Caco-2 (cell line): ENCODE measurements at regions not wholly inside any gene's neighbourhood (a gene's known extent, or its start where the extent isn't known, plus 50 kb on each side); places are given as distances from the start of the nearest gene placed in this dataset.
"Not testable (repeated sequence)": the region's sequence is repeated elsewhere in the genome, so short reads cannot be mapped to it uniquely, and the experiment has no call there.

Source experiments
- BruUV-seq: library from RNA; stranded (reverse); fragments of 400-500 nt; replicated peaks from 2 replicates; lab custom pipeline; 2021; lab: Mats Ljungman, UMichigan
- CTCF ChIA-PET: fragments of 300-600 bp; sonication (Branson Sonifier 250); formaldehyde crosslinking; loops from one replicate; lab custom pipeline; 2022; ENCODE audit warnings: antibody characterized with exemption; lab: Charles Lee
- POLR2A ChIA-PET: fragments of 300-600 bp; sonication (Branson Sonifier 250); formaldehyde crosslinking; loops from one replicate; lab custom pipeline; 2022; ENCODE audit warnings: antibody characterized with exemption; lab: Charles Lee
- DNase-seq, 2 experiments: peaks; one replicate each; pipeline versions ENCODE4 v3.0.0 to v3.0.0-alpha.2; 2020 to 2022
- H3K27me3 ChIP-seq: replicated peaks from 2 replicates; pipeline ENCODE4 v1.6.0; 2011; ENCODE audit warnings: low read length; ENCODE audit not compliant: control insufficient read depth, insufficient read depth
- H3K36me3 ChIP-seq: 2 replicates; pipeline ENCODE4 v1.5.1; 2011; ENCODE audit warnings: low read length; ENCODE audit not compliant: control insufficient read depth, insufficient read depth
- H3K4me1 ChIP-seq: fragments of 250-450 bp; sonication (Bioruptor Pico); 2 replicates; pipeline ENCODE4 v1.5.1; 2020; ENCODE audit warnings: mild to moderate bottlenecking
- H3K4me3 ChIP-seq: 2 replicates; pipeline ENCODE4 v1.5.1; 2011; ENCODE audit warnings: low read depth, mild to moderate bottlenecking, control low read depth, low read length
- H3K9me3 ChIP-seq: fragments of 250-450 bp; sonication (Bioruptor Pico); 2 replicates; pipeline ENCODE4 v1.5.1; 2020; ENCODE audit warnings: mild to moderate bottlenecking, moderate library complexity
- H3K27ac Mint-ChIP-seq: one replicate; pipeline ENCODE4 v1.8.0; 2022; ENCODE audit warnings: mixed read lengths; ENCODE audit not compliant: unreplicated experiment
- H3K27me3 Mint-ChIP-seq: one replicate; pipeline ENCODE4 v1.8.0; 2022; ENCODE audit warnings: mixed read lengths; ENCODE audit not compliant: insufficient read depth, unreplicated experiment
- H3K36me3 Mint-ChIP-seq: one replicate; pipeline ENCODE4 v1.8.0; 2022; ENCODE audit warnings: mild to moderate bottlenecking, mixed read lengths; ENCODE audit not compliant: insufficient read depth, unreplicated experiment
- H3K4me1 Mint-ChIP-seq: one replicate; pipeline ENCODE4 v1.8.0; 2022; ENCODE audit warnings: low read depth, mixed read lengths; ENCODE audit not compliant: unreplicated experiment
- H3K4me3 Mint-ChIP-seq: one replicate; pipeline ENCODE4 v1.8.0; 2022; ENCODE audit warnings: mild to moderate bottlenecking, moderate library complexity, mixed read lengths; ENCODE audit not compliant: unreplicated experiment
- H3K9me3 Mint-ChIP-seq: one replicate; pipeline ENCODE4 v1.8.0; 2022; ENCODE audit warnings: mixed read lengths; ENCODE audit not compliant: unreplicated experiment
- CTCF ChIP-seq, 2 experiments: fragments of 200-600 bp in 1 of 2; IDR thresholded peaks; 1 replicate in 1 of 2; 2 replicates in 1 of 2; pipeline versions ENCODE4 v1.5.1 to v1.8.0; 2011 to 2022; ENCODE audit warnings: antibody characterized with exemption in 1 of 2, control low read depth in 1 of 2, inconsistent platforms in 1 of 2, low read depth in 1 of 2, low read length in 1 of 2, mild to moderate bottlenecking in 1 of 2, moderate library complexity in 1 of 2; ENCODE audit not compliant: insufficient read depth in 1 of 2, severe bottlenecking in 1 of 2, unreplicated experiment in 1 of 2
- intact Hi-C: fragments of 100-400 bp; cut with micrococcal nuclease; formaldehyde crosslinking; loops from one replicate; pipeline ENCODE4 v1.10.0; 2022; ENCODE audit not compliant: unreplicated experiment

- no peak for DNase-seq
- POLR2A ChIA-PET: no interaction called here
- no peaks in the 10 kb centered on the region for H3K4me1 ChIP-seq
- H3K4me3 ChIP-seq: no peak overlapping the region
- no peaks in the 10 kb centered on the region for H3K36me3 Mint-ChIP-seq
- CTCF ChIA-PET: interaction anchor here (0.6 kb wide), 1 partner anchor 1194 kb away, joined by 8 read pairs; no protein-coding TSS in a partner anchor
- no peaks in the 10 kb centered on the region for H3K27me3 Mint-ChIP-seq
- no peak for TF ChIP-seq CTCF (IDR thresholded peaks at IDR 0.05; ENCODE audit: insufficient read depth in 1 of 2, low read depth in 1 of 2, low read length in 1 of 2, severe bottlenecking in 1 of 2, unreplicated experiment in 1 of 2)
- H3K9me3 ChIP-seq: no peaks in the 10 kb centered on the region
- intact Hi-C loops: no loop called here
- H3K4me1 Mint-ChIP-seq: no peaks in the 10 kb centered on the region
- H3K27ac Mint-ChIP-seq: no peak overlapping the region
- no TSS peak for BruUV-seq
- H3K27me3 ChIP-seq: no peaks in the 10 kb centered on the region
- H3K9me3 Mint-ChIP-seq: peaks cover 9% of the 10 kb centered on the region
- H3K36me3 ChIP-seq: no peaks in the 10 kb centered on the region
- no peak overlapping the region for H3K4me3 Mint-ChIP-seq
Measured at GRCh38 chr5:166916021-166916420, 1375.4 kb upstream of the WWC1 start.

GRCh38 chr5:166926138-166926537, 1365.3 kb upstream of the WWC1 start:
- H3K4me1 Mint-ChIP-seq: no peaks in the 10 kb centered on the region
- Histone ChIP-seq H3K27me3 (no peaks in the 10 kb centered on the region), H3K4me1 (no peaks in the 10 kb centered on the region), H3K4me3 (no peak overlapping the region), H3K36me3 (no peaks in the 10 kb centered on the region), H3K9me3 (no peaks in the 10 kb centered on the region)
- no peak for DNase-seq
- no TSS peak for BruUV-seq
- no peak overlapping the region for H3K27ac Mint-ChIP-seq
- no peaks in the 10 kb centered on the region for H3K9me3 Mint-ChIP-seq
- H3K27me3 Mint-ChIP-seq: no peaks in the 10 kb centered on the region
- no peak for TF ChIP-seq CTCF (IDR thresholded peaks at IDR 0.05; ENCODE audit: insufficient read depth in 1 of 2, low read depth in 1 of 2, low read length in 1 of 2, severe bottlenecking in 1 of 2, unreplicated experiment in 1 of 2)
- intact Hi-C loops: no loop called here
- POLR2A ChIA-PET: interaction anchor here (0.6 kb wide), 1 partner anchor 1077 kb away, joined by 3 read pairs; no protein-coding TSS in a partner anchor
- H3K4me3 Mint-ChIP-seq: no peak overlapping the region
- no peaks in the 10 kb centered on the region for H3K36me3 Mint-ChIP-seq
- CTCF ChIA-PET: no interaction called here

- H3K9me3 Mint-ChIP-seq, H3K27me3 Mint-ChIP-seq, BruUV-seq, H3K27me3 ChIP-seq, H3K36me3 Mint-ChIP-seq, DNase-seq, intact Hi-C loops, H3K27ac Mint-ChIP-seq, H3K4me1 Mint-ChIP-seq, H3K4me3 Mint-ChIP-seq, CTCF ChIA-PET, H3K4me1 ChIP-seq, H3K4me3 ChIP-seq, H3K9me3 ChIP-seq, H3K36me3 ChIP-seq: not testable (repeated sequence)
- POLR2A ChIA-PET: interaction anchor here (0.6 kb wide), 1 partner anchor 1077 kb away, joined by 3 read pairs; no protein-coding TSS in a partner anchor
Measured at GRCh38 chr5:166926806-166927475, 1364.5 kb upstream of the WWC1 start.
